ENCODE measurements at regions not wholly inside any gene's neighbourhood (a gene's known extent, or its start where the extent isn't known, plus 50 kb on each side); places are given as distances from the start of the nearest gene placed in this dataset.

DNA sequence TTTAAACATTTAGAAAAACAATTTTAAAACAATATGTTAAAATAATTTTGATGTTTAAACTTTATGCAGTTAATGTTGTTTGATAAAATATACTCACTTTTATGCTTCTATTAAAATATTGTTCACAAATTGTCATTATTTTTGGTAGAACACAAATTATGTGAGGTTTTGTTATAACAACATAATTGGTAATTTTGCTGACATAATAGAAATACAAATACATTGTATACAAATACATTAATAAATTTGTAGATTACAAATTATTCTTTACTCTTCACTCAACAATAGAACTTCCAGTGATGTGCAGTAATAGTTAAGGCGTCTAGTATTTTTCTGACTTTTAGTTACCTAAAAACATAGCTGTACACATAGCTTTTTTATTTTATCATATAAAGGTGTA, 1472.4 kb upstream of the ADGRL3 start:
- DNase-seq (ENCODE audit: insufficient read length, low spot score), result no peak
- FAIRE-seq, result no peak
- TF ChIP-seq, protein P1, sequence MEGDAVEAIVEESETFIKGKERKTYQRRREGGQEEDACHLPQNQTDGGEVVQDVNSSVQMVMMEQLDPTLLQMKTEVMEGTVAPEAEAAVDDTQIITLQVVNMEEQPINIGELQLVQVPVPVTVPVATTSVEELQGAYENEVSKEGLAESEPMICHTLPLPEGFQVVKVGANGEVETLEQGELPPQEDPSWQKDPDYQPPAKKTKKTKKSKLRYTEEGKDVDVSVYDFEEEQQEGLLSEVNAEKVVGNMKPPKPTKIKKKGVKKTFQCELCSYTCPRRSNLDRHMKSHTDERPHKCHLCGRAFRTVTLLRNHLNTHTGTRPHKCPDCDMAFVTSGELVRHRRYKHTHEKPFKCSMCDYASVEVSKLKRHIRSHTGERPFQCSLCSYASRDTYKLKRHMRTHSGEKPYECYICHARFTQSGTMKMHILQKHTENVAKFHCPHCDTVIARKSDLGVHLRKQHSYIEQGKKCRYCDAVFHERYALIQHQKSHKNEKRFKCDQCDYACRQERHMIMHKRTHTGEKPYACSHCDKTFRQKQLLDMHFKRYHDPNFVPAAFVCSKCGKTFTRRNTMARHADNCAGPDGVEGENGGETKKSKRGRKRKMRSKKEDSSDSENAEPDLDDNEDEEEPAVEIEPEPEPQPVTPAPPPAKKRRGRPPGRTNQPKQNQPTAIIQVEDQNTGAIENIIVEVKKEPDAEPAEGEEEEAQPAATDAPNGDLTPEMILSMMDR (IDR thresholded peaks at IDR 0.05; ENCODE audit: insufficient read depth, missing control alignments), result no peak

DNA sequence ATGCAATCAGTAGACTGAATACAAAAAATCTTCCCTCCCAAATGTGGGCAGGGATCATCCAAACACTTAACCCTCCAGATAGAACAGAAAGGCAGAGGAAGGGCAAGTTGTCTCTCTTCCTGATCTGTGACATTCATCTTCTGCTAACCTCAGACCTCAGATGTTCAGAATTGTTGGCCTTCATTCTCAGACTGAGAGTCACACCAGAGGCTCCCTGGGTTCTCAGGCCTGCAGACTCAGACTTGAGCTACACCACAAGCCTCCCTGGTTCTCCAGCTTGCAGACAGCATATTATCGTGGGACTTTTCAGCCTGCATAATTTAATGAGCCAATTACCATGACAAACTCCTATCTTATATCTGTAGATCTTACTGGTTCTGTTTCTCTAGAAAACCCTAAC, 1471.6 kb upstream of the ADGRL3 start:
- DNase-seq (ENCODE audit: insufficient read length, low spot score), result no peak
- FAIRE-seq, result no peak
- TF ChIP-seq, protein P1 (IDR thresholded peaks at IDR 0.05; ENCODE audit: insufficient read depth, missing control alignments), result no peak

DNA sequence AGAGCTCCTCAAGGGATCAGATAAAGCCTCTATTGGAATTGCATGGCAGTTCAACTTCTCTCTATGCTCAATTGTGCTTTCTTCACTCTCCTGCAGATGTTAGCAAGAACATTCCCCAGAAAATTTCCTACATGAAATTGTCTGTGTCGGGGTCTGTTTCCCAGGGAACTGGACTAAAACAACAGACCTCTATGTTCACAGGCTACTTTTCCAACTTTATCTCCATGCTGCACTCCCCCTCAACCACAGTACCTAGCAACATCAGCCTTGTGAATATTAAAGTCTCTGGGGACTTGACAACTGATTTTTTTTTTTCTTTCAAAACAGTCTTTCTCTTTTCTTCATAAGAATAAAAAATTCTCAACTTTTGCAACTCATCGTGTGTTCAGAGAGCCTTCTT, 1470.8 kb upstream of the ADGRL3 start:
- FAIRE-seq, result no peak
- TF ChIP-seq, protein P1 (IDR thresholded peaks at IDR 0.05; ENCODE audit: insufficient read depth, missing control alignments), result no peak

DNA sequence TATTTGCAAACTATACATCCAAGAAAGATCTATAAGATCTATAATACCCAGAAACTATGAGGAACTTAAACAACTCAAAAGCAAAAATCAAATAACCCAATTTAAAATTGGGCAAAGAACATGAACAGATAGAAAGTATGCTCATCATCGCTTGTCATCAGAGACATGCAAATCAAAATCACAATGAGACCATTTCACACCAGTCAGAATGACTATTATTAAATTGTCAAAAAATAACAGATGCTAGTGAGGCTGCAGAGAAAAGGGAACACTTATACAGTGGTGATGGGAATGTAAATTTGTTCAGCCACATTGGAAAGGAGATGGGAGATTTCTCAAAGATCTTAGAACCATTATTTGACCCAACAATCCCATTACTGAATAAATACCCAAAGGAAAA, 1451.7 kb upstream of the ADGRL3 start:
- TF ChIP-seq, protein P1 (IDR thresholded peaks at IDR 0.05; ENCODE audit: insufficient read depth, missing control alignments), result no peak
- FAIRE-seq (no peak), DNase-seq (ENCODE audit: insufficient read length, low spot score) (no peak)

More for the DNA sequence above, 1470.8 kb upstream of the ADGRL3 start:
- DNase-seq (ENCODE audit: insufficient read length, low spot score), result no peak

DNA sequence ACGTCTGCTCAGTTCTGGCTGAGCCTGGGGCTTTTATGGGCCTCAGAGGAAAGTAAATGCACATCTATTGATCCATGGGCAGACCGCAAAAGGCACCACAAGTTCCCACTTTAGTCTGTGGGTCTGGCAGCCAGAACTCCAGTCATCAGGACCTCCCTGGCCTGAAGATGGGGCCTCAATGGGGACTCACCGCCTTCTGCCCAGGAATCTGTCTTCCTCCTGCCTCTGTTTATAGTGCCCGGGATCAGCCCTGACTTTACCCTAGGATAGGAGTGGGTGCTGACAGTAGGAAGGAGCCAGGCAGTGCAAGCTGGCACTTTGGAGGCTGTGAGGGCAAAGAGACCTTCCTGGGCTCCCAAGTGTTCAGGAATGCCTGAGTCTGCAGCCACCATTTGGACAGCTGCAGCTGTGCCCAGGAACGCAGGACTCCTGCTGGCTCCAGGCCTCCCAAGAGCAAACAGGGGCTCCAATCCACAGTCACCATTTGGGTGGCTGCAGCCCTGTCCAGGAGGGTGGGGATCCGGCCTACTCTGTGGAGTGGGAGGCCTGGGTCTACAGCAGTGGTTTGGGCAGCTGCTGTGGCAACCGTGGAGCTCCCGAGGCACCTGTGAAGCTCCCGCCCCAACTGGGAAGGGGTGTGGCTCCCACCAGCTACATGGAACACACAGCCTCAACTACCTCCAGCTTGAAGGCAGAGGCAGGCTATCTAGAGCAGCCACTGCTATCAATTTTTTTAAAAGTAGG, 1440.9 kb upstream of the ADGRL3 start:
- DNase-seq (ENCODE audit: insufficient read length, low spot score) (no peak), FAIRE-seq (no peak)
- TF ChIP-seq, protein P1 (IDR thresholded peaks at IDR 0.05; ENCODE audit: insufficient read depth, missing control alignments), result no peak

DNA sequence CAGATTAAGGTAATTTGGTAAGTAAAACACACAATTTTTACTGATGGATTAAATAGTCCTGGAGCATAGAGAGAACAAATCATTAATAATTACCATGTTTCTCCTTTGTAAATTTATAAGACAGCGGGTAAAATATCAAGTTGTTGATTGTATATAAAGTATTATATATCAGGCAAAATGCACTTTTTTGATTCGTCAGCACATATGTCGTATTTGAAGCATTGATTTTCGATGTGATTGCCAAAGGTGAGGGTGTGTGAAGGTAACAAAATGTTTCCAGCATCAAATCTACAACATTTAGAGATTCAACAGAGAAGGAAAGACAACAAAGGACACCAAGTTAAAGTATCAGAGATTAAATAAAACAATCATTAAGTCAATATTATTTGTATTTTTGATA, 1437.8 kb upstream of the ADGRL3 start:
- DNase-seq (ENCODE audit: insufficient read length, low spot score) (no peak), FAIRE-seq (no peak)
- TF ChIP-seq, protein P1 (IDR thresholded peaks at IDR 0.05; ENCODE audit: insufficient read depth, missing control alignments), result no peak

DNA sequence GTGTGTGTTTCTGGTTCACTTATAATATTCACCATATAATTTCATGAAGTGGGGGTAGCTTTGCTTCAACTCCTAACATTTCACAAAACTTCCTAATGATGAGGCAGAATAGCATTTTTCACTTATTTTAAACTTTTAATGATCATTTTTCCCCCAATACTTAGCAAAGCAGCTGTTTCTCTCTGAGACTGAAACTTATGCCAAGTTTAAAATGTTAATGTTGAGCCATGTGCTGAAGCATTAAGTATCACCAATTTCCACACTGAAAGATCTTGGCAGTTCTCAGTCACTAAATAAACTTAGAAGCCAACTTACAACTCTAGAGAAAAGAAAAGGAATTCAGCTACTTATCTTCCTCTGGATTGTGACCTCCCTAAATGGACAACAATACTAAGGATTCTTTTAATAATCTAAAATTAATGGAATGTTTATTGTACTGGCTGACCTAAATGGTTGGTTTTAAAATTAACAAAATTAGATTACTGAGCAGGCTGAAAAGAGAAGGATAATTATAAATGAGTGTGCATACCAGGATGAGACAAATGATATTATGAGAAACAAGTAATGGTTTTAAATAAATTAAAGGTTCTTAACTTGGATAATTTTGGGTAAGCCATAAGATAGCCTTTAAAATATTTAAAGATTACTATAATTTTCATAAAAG, 1429.4 kb upstream of the ADGRL3 start:
- DNase-seq (ENCODE audit: insufficient read length, low spot score), result no peak
- TF ChIP-seq, protein P1 (IDR thresholded peaks at IDR 0.05; ENCODE audit: insufficient read depth, missing control alignments), result no peak
- FAIRE-seq, result no peak
